Left cardiac atrium (tissue), 4 donors: ENCODE measurements at regions not wholly inside any gene's neighbourhood (a gene's known extent, or its start where the extent isn't known, plus 50 kb on each side); places are given as distances from the start of the nearest gene placed in this dataset.
A peak's percentile ranks its signal among the peaks of the same experiment; 100 is the strongest.

Experiments used
- ATAC-seq, 2 donors: fragments of 200-7000 bp; cut with Tn5 transposase; one replicate each; pipeline ENCODE4 v1.9.1; 2020; ENCODE audit warnings: mild to moderate bottlenecking in 2 of 2, moderate library complexity in 2 of 2
- DNase-seq: peaks from one replicate; pipeline ENCODE4 v3.0.0-alpha.2; 2020
- intact Hi-C, 2 donors: fragments of 100-400 bp; cut with DNase I; formaldehyde crosslinking; loops; one replicate each; pipeline versions ENCODE4 v1.14.1 to v1.15.1; 2022 to 2023
- donor health status: DM: no; HTN: yes; CAD: no.
- donor health status: DM: no; HTN: yes; CAD: no; lungs with severe emphysema.
- donor health status: DM: yes; HTN: yes; CAD: no.
- donor health status: Dilated cardiomyopathy.

DNA sequence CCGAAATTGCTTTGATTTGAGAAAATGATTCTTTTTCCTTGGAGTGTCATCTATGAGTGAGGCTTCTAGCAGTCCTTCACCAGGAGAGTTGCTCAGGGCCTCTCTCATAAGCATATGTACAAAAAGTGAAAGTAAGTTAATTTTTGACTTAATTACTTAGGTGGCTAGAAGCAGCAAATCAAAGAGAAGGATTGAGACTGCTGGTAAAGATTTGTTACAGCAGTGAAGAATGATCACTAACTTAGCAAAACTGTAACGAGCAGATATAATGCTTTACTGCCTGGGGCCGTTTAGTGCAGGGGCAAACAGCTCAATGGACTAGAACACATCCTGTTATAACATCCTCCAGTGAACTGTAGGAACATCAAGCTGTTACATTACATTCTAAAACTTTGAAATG, 167.8 kb upstream of the RIPOR2 start:
- DNase-seq = no peak
- no peak for ATAC-seq
- intact Hi-C loops = no loop called here

DNA sequence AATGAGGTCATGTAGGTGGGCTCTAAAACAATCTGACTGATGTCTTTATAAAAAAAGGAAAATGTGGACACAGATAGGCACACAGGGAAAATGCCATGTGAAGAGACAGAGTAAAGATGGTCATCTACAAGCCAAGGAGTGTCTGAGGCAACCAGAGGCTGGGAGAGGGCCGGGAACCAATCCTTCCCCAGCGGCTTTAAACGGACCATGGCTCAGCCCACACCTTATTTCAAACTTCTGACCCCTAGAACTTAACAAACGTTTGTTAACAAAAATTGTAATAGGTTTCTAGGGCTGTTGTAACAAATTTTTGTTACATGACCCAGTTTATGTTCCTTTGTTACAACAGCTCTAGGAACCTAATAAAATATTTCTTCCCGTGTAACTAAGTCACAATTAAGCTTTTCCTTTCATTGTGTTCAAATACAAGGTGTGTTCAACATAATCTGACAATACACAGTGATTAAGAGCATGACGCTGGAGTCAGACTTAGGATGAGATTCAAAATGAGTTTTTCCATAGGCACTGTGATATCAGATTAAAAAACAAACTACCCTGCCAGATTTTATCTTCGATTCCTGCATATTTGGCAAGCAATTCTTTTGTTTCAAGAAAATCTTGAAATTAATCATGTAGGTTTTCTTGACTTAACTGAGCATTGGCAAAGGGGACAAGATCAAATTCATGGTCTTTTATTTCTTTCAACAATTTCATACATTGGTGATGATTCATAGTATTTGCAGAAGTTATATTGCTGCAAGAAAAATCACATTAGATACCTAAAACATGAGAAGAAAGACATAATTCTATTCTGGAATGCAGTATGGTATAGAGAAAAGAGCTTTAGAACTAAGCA, 169.5 kb upstream of the RIPOR2 start:
- ATAC-seq (no peak), DNase-seq (no peak)
- intact Hi-C loops = no loop called here

DNA sequence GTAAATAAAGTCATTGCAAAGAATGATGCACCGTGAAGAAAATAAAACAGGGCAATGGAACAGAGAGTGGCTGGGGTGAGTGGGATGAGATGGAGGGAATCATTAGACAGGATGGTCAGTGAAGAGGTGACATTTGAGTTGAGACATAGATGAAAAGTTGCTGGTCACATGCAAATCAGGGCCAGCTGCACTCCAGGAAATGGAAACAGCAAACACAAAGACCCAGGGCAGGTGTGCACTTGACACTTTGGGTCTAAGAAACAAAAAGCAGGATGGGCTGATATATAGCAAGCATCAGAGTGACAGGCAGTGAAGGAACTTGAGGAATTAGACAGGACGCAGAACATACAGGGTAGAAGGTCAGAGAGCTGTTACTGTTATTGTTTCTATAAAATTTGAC, 171.5 kb upstream of the RIPOR2 start:
- intact Hi-C loops = no loop called here
- ATAC-seq (no peak), DNase-seq (no peak)

- ATAC-seq = no peak
- intact Hi-C loops = no loop called here
- DNase-seq = no peak
Observed at GRCh38 chr6:25111782-25112181, 167.4 kb upstream of the CARMIL1 start.

DNA sequence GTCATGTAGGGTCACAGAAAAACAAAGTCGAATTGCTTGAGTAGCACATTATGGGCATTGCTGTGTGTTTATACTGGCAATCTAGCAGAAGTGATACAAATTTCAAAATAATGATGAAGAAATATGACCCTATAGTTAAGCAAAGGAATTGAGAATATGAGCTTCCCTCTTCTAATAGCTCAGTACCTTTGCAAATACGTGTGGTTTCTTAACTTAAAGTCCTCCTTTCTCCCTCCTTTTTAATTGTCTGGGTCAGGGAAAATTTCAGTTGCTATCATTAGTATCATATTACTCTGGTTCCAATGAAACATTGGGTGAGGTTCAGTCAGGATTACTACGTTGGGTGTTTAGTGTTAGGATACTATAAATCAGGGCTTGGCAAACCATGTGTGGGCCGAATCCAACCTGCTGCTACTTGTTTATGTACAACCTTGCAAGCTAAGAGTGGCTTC, 166.8 kb upstream of the CARMIL1 start:
- ATAC-seq = no peak
- intact Hi-C loops = no loop called here
- DNase-seq = no peak

DNA sequence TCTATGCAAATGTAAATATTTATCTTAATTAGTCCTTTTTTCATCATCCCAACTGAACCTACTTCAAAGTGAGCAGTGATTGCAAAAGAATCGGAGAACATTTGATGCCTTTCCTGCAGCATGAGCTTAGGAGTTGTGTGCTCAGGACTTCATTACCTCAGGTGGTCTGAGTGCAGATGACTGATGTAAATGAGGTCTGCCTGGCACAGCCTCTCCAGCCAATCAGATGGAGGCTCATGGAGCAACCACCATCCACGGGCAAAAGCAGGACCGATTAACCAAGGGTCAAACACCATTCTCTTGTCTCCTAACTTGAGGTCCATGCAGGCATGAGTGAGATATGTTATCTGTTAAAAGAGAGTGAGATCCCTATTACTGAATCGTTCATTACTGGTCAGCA, 165.7 kb upstream of the CARMIL1 start:
- no peak for DNase-seq
- no peak for ATAC-seq

GRCh38 chr6:25118038-25118437, 161.1 kb upstream of the CARMIL1 start:
- ATAC-seq (no peak), DNase-seq (no peak)
- intact Hi-C loops = no loop called here

More for the DNA sequence above, 165.7 kb upstream of the CARMIL1 start:
- intact Hi-C loops = no loop called here

- intact Hi-C loops = no loop called here
- ATAC-seq (no peak), DNase-seq (no peak)
Observed at GRCh38 chr6:25121186-25121585, 158.0 kb upstream of the CARMIL1 start.

- ATAC-seq (peak; percentile 71 to 72), DNase-seq (peak; percentile 56)
- intact Hi-C loops = no loop called here
Observed at GRCh38 chr6:25122001-25122400, 157.2 kb upstream of the CARMIL1 start.

DNA sequence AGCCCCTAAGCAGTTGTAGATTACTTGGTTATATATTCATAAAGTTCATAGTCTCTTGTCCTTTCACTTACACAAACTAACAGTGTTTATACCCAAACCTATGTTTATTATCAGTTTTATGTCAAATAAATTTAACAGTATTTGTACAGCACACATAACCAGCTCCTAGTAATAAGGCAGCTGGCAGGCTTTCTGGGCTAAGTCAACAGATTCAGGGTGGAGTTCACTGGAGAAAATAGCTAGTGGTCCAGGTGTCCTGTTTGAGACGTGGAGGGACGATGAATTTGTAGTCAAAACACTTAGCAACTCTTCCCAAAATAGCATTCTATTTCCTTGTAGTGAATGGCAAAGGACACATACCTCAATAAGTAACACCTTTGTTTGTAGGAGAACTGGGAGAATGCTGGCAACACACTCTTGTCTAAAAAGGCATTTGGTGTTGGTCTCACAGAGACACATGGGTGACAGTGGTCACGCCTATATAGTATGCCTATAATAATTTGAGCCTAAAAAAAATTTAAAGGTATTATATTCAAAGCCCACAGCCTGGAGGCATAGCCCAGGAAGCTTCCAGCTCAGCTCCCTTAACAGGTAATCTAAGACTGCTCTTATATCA, 156.4 kb upstream of the CARMIL1 start:
- ATAC-seq = no peak
- intact Hi-C loops = no loop called here
- DNase-seq = no peak

DNA sequence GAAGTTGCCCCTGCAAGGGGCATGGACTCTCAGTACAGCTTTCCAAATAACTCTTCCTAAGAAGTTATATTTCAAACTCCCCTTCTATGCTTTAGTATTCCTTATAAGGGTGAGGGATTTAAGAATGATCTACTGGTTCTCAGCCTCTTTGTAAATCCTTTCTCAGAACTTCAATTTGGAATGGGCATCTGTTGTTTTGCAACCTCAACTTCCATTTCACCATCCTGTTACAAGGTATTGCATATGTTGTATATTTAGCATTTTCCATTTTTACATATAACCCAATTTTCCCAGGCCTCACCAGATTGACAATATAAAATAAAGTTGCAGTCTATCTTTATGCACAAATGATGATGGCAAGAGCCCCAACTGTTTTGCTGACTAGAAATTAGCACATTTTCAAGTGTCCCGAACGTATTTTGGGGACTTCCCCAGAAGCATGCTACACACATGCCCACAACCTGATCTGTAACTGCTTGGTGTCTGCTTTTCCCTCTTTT, 154.9 kb upstream of the CARMIL1 start:
- DNase-seq (no peak), ATAC-seq (no peak)
- intact Hi-C loops = no loop called here

DNA sequence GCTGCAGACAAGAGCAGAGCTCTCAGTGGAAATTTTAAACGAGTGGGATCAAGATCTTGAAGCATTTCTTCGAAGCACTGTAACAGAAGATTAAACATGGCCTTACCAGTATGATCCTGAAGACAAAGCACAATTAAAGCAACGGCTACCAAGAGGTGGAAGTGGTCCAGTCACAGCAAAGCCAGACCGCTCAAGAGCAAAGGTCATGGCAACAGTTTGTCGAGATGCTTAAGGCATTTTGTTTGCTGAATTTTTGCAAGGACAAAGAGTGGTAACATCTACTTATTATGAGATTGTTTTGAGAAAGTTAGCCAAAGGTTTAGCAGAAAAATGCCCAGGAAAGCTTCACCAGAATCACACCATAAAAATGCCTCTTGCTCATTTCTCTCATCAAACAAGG, 153.4 kb upstream of the CARMIL1 start:
- no peak for ATAC-seq
- intact Hi-C loops = no loop called here
- DNase-seq = no peak

DNA sequence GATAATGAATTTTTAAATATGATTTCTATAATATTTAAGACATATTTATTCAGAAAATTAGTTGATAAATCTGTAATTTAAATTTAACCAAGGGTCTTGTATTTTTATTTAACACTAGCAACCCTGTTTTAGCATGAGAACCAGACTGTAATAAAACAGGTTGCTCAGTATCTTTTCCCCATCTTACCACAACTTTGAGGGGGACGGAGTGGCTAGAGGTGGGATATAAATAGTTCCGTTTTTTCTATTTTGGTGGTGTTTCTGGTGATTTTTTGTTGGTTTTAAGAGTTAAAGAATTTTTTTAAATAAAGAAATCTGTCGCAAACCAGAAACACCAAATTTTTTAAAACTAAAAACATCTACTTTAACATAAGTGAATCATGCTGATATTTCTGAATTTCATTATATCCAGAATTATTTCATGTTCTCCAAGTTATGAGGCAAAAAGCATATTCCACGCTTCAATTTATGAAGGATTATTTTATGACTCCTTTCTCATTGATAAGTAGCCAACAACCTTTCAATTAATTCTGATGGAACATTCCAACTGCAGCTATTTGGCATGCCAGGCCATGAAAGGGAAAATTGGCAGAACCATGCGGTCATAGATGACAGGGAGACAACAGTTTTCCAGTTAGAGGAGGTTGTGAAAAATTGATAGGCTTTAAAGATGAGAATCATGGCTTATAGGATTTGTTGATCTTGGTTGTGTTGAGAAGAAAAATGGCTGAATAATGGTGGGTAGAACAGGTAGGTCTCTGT, 151.9 kb upstream of the CARMIL1 start:
- intact Hi-C loops = no loop called here
- no peak for ATAC-seq
- no peak for DNase-seq

- ATAC-seq (no peak), DNase-seq (no peak)
- intact Hi-C loops = no loop called here
Observed at GRCh38 chr6:25130518-25130917, 148.7 kb upstream of the CARMIL1 start.

GRCh38 chr6:25132934-25133333, 146.2 kb upstream of the CARMIL1 start:
- intact Hi-C loops = no loop called here
- DNase-seq = no peak
- ATAC-seq = no peak

- intact Hi-C loops = no loop called here
- no peak for DNase-seq
- ATAC-seq = no peak
Observed at GRCh38 chr6:25133568-25133967, 145.6 kb upstream of the CARMIL1 start.

- intact Hi-C loops = no loop called here
- DNase-seq (peak; percentile 31), ATAC-seq (peak; percentile 60 to 61)
Observed at GRCh38 chr6:25136854-25137253, 142.3 kb upstream of the CARMIL1 start.

DNA sequence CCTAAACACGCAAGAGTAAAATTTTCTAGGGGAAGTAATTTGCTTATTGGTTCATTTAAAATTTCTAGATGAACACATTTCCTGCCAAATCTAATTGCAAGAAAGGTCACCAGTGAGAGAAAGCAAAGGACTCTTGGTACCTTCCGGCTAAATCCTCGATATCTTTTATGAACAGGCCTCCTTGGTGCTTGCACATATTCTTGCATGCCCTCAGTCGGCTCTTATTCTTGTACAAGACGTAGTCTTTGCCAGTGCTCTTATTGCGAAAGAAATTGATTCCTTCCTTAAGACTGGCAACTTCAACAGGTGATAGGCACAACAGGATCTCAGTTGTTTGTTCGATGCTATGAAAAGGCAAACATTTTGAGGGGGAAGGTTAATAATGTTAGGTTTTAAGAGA, 141.7 kb upstream of the CARMIL1 start:
- DNase-seq (no peak), ATAC-seq (peak; percentile 19 to 39)
- intact Hi-C loops = no loop called here

- DNase-seq (no peak), ATAC-seq (no peak)
- intact Hi-C loops = no loop called here
Observed at GRCh38 chr6:25137916-25138232, 141.3 kb upstream of the CARMIL1 start.

- ATAC-seq (peak; percentile 91), DNase-seq (peak; percentile 53)
- intact Hi-C loops = no loop called here
Observed at GRCh38 chr6:25138233-25138933, 140.8 kb upstream of the CARMIL1 start.
